HepG2 (cell line): ENCODE measurements at regions not wholly inside any gene's neighbourhood (a gene's known extent, or its start where the extent isn't known, plus 50 kb on each side); places are given as distances from the start of the nearest gene placed in this dataset.

ENCODE experiments used
- CBFB ChIP-seq: sonication (generic); formaldehyde crosslinking; IDR thresholded peaks from 2 replicates; pipeline ENCODE4 v1.4.0; 2020; ENCODE audit warnings: missing genetic modification reagents
- FOXA3 ChIP-seq: IDR thresholded peaks from 2 replicates; pipeline ENCODE4 v1.6.1; 2016; ENCODE audit warnings: missing genetic modification reagents, missing compliant biosample characterization
- FOXM1 ChIP-seq: sonication (generic); formaldehyde crosslinking; IDR thresholded peaks from 2 replicates; pipeline ENCODE4 v1.5.0; 2020; ENCODE audit warnings: missing genetic modification reagents
- HDAC1 ChIP-seq: sonication (generic); formaldehyde crosslinking; IDR thresholded peaks from 2 replicates; pipeline ENCODE4 v1.5.1; 2020; ENCODE audit warnings: mild to moderate bottlenecking, missing genetic modification reagents
- JARID2 ChIP-seq: sonication (generic); formaldehyde crosslinking; IDR thresholded peaks from 2 replicates; pipeline ENCODE4 v1.8.1; 2023; ENCODE audit warnings: missing genetic modification reagents, inconsistent platforms; ENCODE audit not compliant: insufficient replicate concordance
- SMC3 ChIP-seq: IDR thresholded peaks from 2 replicates; pipeline ENCODE4 v1.6.1; 2011; ENCODE audit warnings: low read length, improper control_type of control experiment
- ZBTB8A ChIP-seq: sonication (generic); formaldehyde crosslinking; IDR thresholded peaks from 2 replicates; pipeline ENCODE4 v1.4.0; 2020; ENCODE audit warnings: mild to moderate bottlenecking, low read depth, missing genetic modification reagents, borderline replicate concordance
- ZNF17 ChIP-seq: sonication (generic); formaldehyde crosslinking; IDR thresholded peaks from 2 replicates; pipeline ENCODE4 v1.5.0; 2020; ENCODE audit warnings: mild to moderate bottlenecking, missing genetic modification reagents
- ZNF296 ChIP-seq: sonication (generic); formaldehyde crosslinking; conservative IDR thresholded peaks from 2 replicates; pipeline ENCODE4 v1.5.0; 2020; ENCODE audit warnings: mild to moderate bottlenecking, missing genetic modification reagents
- TF ChIP-seq, protein P1 (sequence below): sonication (generic); formaldehyde crosslinking; IDR thresholded peaks from 2 replicates; pipeline ENCODE4 v1.5.0; 2020; ENCODE audit warnings: mild to moderate bottlenecking, missing genetic modification reagents, moderate library complexity
- TF ChIP-seq, protein P2 (sequence below): sonication (generic); formaldehyde crosslinking; IDR thresholded peaks from 2 replicates; pipeline ENCODE4 v1.4.0; 2020; ENCODE audit warnings: missing genetic modification reagents
- TF ChIP-seq, protein P3 (sequence below): sonication (generic); IDR thresholded peaks from 2 replicates; pipeline ENCODE4 v1.6.1; 2016; ENCODE audit warnings: low read depth, borderline replicate concordance

DNA sequence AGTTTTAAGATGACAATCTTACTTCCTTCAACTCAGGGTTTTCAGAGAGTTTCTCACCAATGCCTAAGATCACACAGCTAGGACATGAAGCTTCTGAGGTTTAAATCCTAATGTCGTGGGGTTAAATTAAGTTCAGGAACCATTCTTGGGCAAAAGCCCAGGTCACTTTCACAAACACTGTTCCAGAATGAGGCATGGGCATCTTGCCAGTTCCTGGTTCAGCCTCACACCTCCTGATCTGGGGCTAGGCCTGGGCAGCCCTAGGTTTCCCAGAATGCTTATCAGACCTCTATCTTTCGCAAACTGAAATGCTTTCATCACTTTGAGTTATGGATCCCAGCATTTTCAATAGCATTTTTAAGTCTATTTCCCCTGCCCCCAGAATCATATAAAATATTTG, 224.8 kb upstream of the EDA2R start:
- TF ChIP-seq, protein P1, sequence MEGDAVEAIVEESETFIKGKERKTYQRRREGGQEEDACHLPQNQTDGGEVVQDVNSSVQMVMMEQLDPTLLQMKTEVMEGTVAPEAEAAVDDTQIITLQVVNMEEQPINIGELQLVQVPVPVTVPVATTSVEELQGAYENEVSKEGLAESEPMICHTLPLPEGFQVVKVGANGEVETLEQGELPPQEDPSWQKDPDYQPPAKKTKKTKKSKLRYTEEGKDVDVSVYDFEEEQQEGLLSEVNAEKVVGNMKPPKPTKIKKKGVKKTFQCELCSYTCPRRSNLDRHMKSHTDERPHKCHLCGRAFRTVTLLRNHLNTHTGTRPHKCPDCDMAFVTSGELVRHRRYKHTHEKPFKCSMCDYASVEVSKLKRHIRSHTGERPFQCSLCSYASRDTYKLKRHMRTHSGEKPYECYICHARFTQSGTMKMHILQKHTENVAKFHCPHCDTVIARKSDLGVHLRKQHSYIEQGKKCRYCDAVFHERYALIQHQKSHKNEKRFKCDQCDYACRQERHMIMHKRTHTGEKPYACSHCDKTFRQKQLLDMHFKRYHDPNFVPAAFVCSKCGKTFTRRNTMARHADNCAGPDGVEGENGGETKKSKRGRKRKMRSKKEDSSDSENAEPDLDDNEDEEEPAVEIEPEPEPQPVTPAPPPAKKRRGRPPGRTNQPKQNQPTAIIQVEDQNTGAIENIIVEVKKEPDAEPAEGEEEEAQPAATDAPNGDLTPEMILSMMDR = no peak
- TF ChIP-seq ZBTB8A (CRISPR knock-in tag) = no peak
- TF ChIP-seq FOXM1 = no peak
- TF ChIP-seq, protein P2, sequence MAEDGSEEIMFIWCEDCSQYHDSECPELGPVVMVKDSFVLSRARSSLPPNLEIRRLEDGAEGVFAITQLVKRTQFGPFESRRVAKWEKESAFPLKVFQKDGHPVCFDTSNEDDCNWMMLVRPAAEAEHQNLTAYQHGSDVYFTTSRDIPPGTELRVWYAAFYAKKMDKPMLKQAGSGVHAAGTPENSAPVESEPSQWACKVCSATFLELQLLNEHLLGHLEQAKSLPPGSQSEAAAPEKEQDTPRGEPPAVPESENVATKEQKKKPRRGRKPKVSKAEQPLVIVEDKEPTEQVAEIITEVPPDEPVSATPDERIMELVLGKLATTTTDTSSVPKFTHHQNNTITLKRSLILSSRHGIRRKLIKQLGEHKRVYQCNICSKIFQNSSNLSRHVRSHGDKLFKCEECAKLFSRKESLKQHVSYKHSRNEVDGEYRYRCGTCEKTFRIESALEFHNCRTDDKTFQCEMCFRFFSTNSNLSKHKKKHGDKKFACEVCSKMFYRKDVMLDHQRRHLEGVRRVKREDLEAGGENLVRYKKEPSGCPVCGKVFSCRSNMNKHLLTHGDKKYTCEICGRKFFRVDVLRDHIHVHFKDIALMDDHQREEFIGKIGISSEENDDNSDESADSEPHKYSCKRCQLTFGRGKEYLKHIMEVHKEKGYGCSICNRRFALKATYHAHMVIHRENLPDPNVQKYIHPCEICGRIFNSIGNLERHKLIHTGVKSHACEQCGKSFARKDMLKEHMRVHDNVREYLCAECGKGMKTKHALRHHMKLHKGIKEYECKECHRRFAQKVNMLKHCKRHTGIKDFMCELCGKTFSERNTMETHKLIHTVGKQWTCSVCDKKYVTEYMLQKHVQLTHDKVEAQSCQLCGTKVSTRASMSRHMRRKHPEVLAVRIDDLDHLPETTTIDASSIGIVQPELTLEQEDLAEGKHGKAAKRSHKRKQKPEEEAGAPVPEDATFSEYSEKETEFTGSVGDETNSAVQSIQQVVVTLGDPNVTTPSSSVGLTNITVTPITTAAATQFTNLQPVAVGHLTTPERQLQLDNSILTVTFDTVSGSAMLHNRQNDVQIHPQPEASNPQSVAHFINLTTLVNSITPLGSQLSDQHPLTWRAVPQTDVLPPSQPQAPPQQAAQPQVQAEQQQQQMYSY (CRISPR knock-in tag) = no peak
- TF ChIP-seq, protein P3, sequence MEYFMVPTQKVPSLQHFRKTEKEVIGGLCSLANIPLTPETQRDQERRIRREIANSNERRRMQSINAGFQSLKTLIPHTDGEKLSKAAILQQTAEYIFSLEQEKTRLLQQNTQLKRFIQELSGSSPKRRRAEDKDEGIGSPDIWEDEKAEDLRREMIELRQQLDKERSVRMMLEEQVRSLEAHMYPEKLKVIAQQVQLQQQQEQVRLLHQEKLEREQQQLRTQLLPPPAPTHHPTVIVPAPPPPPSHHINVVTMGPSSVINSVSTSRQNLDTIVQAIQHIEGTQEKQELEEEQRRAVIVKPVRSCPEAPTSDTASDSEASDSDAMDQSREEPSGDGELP = no peak
- no peak for TF ChIP-seq HDAC1 (CRISPR knock-in tag)
- TF ChIP-seq ZNF17 (CRISPR knock-in tag) = no peak
- TF ChIP-seq FOXA3 (CRISPR knock-in tag) = no peak
- no peak for TF ChIP-seq JARID2 (CRISPR knock-in tag)
- no peak for TF ChIP-seq SMC3
- no peak for TF ChIP-seq CBFB (CRISPR knock-in tag)
- TF ChIP-seq ZNF296 (CRISPR knock-in tag) = no peak
